ENCODE measurements at regions not wholly inside any gene's neighbourhood (a gene's known extent, or its start where the extent isn't known, plus 50 kb on each side); places are given as distances from the start of the nearest gene placed in this dataset.

DNA sequence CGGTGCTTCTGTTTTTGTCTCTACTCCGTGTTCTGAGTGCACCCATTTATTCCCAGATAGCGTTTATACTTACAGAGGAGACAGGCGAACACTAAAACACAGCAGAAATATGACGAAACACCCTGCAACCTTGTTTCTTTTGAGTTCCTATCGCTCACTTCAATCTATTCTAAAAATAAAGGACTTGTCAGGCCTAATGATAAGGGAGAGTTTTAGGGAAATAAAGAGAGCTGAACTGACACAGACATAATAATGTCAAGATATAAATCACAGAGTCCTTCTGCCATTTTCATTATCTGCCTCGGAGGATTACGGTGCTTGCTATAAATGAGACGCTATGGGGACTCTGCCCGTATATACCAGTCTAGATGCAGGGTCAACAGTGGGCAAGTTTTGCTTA lies 659.7 kb upstream of the SALL3 start:
- in situ Hi-C loops (cut with HindIII; ENCODE audit: low sequenced_read_pairs) = no loop called here
- TF ChIP-seq CTCF (IDR thresholded peaks at IDR 0.05; ENCODE audit: low read depth, low read length, missing control alignments) = no peak
- no peak overlapping the region for H3K4me3 ChIP-seq (ENCODE audit: low read depth, low read length)

GRCh38 chr18:78321402-78321801 lies 658.2 kb upstream of the SALL3 start:
- in situ Hi-C loops (cut with HindIII; ENCODE audit: low sequenced_read_pairs) = no loop called here
- no peak overlapping the region for H3K4me3 ChIP-seq (ENCODE audit: low read depth, low read length)
- no peak for TF ChIP-seq CTCF (IDR thresholded peaks at IDR 0.05; ENCODE audit: low read depth, low read length, missing control alignments)
- no peak for DNase-seq (ENCODE audit: low read depth)

More for the DNA sequence above, 659.7 kb upstream of the SALL3 start:
- DNase-seq (ENCODE audit: low read depth) = no peak

DNA sequence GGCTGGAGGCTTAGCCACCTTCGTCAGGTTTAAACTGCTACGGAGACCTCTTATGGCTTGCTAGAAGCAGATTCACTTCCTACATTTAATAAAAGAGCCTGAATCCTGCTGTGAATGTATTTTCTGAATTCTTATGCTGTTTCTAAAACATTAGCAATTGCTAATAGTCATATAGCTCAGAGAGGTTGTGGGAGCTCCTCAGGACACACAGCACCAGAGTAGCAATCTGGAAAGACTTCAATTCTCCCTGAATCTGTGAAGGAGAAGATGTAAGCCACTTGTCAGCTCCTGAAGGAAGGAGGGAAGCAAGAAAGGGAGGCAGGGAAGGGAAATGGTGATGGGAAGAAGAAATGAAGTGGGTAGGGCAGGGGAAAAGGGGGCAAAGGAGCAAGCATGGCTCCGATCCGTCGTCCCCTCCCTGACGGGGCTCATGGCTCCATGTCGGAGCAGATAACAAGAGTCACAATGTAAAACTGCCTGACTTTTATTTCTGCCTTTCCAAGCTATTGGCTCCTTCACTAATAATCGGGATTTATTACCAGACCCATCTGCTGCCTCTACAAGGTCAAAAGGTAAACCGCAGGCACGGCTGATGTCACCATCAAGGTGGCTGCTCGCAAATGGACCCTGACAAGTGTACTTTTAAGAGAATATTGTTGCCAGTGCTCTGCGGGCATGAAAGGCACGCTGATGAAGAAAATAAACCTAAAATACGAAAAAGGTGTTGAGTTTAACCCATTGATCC lies 656.0 kb upstream of the SALL3 start:
- TF ChIP-seq CTCF (IDR thresholded peaks at IDR 0.05; ENCODE audit: low read depth, low read length, missing control alignments) = no peak

DNA sequence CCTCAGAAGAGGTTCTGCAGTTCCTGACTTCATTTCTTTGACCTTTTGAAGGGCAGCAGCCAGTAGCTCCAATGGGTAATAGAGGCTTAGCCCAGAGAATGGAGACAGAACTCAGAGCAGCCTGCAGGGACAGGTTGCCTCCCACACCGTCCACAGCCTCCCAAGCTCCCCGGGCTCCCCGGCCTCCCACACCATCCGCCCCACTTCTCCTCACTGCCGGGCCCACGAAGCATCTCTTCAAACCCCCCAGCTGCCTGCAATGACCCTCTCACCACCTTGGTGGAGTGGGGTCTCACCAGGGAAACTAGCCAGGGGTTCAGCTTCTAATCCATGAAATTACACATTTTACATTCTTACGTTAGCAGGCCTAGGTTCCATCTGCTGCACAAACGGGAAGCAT lies 652.0 kb upstream of the SALL3 start:
- H3K4me3 ChIP-seq (ENCODE audit: low read depth, low read length) = no peak overlapping the region
- in situ Hi-C loops (cut with HindIII; ENCODE audit: low sequenced_read_pairs) = no loop called here
- TF ChIP-seq CTCF (IDR thresholded peaks at IDR 0.05; ENCODE audit: low read depth, low read length, missing control alignments) = no peak
- no peak for DNase-seq (ENCODE audit: low read depth)

More for the DNA sequence above, 656.0 kb upstream of the SALL3 start:
- H3K4me3 ChIP-seq (ENCODE audit: low read depth, low read length) = no peak overlapping the region
- in situ Hi-C loops (cut with HindIII; ENCODE audit: low sequenced_read_pairs) = no loop called here
- no peak for DNase-seq (ENCODE audit: low read depth)

- DNase-seq (ENCODE audit: low read depth) = no peak
- TF ChIP-seq CTCF (IDR thresholded peaks at IDR 0.05; ENCODE audit: low read depth, low read length, missing control alignments) = no peak
- in situ Hi-C loops (cut with HindIII; ENCODE audit: low sequenced_read_pairs) = no loop called here
- H3K4me3 ChIP-seq (ENCODE audit: low read depth, low read length) = no peak overlapping the region
These were observed 648.9 kb upstream of the SALL3 start for GRCh38 chr18:78330766-78331165.

DNA sequence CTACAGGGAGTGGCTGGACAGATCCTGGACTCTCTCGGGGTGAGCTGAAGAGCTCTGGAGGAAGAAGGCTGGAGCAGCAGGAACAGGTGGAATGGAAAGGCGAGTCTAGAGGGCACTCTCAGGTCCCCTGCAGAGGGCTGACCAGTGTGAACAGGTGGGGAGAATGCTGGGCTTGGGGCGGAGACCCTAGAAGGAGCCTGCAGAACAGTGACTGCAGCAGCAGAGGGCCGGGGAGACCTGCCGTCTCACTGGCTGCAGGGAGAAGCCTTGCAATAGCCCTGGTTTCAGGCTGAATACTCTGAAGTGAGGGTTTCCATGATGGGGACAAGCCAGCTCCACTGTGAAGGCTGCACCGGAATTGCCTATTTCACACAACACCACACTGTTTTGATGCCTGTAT lies 626.7 kb upstream of the SALL3 start:
- TF ChIP-seq CTCF (IDR thresholded peaks at IDR 0.05; ENCODE audit: low read depth, low read length, missing control alignments) = no peak
- no peak for DNase-seq (ENCODE audit: low read depth)
- H3K4me3 ChIP-seq (ENCODE audit: low read depth, low read length) = no peak overlapping the region
- in situ Hi-C loops (cut with HindIII; ENCODE audit: low sequenced_read_pairs) = no loop called here

All from astrocyte of the cerebellum (primary cell).